Endodermal cell (in vitro differentiated cells): ENCODE measurements at regions not wholly inside any gene's neighbourhood (a gene's known extent, or its start where the extent isn't known, plus 50 kb on each side); places are given as distances from the start of the nearest gene placed in this dataset.

ENCODE experiments used
- DNase-seq: peaks from one replicate; pipeline ENCODE4 v3.0.0-alpha.2; 2017
- H3K27ac ChIP-seq: 2 replicates; pipeline ENCODE4 v1.5.1; 2013; ENCODE audit warnings: mild to moderate bottlenecking, low read depth, low read length, moderate library complexity
- H3K27me3 ChIP-seq: 2 replicates; pipeline ENCODE4 v1.6.1; 2013; ENCODE audit warnings: mild to moderate bottlenecking, low read length, moderate library complexity; ENCODE audit not compliant: insufficient read depth, control insufficient read depth, poor library complexity, severe bottlenecking
- H3K36me3 ChIP-seq: 2 replicates; pipeline ENCODE4 v1.7.0; 2013; ENCODE audit warnings: mild to moderate bottlenecking, low read length, moderate library complexity; ENCODE audit not compliant: control insufficient read depth, insufficient read depth
- H3K4me1 ChIP-seq: one replicate; pipeline ENCODE4 v1.7.0; 2013; ENCODE audit warnings: low read length; ENCODE audit not compliant: control insufficient read depth, insufficient read depth
- H3K4me3 ChIP-seq: 2 replicates; pipeline ENCODE4 v1.5.1; 2013; ENCODE audit warnings: mild to moderate bottlenecking, low read length, moderate library complexity
- H3K9ac ChIP-seq: 2 replicates; pipeline ENCODE4 v1.6.1; 2013; ENCODE audit warnings: mild to moderate bottlenecking, low read length, moderate library complexity; ENCODE audit not compliant: poor library complexity, severe bottlenecking; ENCODE audit errors: extremely low read depth
- H3K9me3 ChIP-seq: 2 replicates; pipeline ENCODE4 v1.6.1; 2013; ENCODE audit warnings: mild to moderate bottlenecking, low read length, moderate library complexity; ENCODE audit not compliant: control insufficient read depth
- H3K27ac Mint-ChIP-seq: 2 replicates; pipeline ENCODE4 v1.8.0; 2020; ENCODE audit warnings: mixed read lengths
- H3K27me3 Mint-ChIP-seq: 2 replicates; pipeline ENCODE4 v1.8.0; 2021; ENCODE audit warnings: mild to moderate bottlenecking, mixed read lengths; ENCODE audit not compliant: insufficient read depth
- H3K36me3 Mint-ChIP-seq: 2 replicates; pipeline ENCODE4 v1.8.0; 2020; ENCODE audit warnings: low read depth, mixed read lengths
- H3K4me1 Mint-ChIP-seq: 2 replicates; pipeline ENCODE4 v1.8.0; 2020; ENCODE audit warnings: mixed read lengths
- H3K4me3 Mint-ChIP-seq: 2 replicates; pipeline ENCODE4 v1.8.0; 2020; ENCODE audit warnings: mild to moderate bottlenecking, moderate library complexity, mixed read lengths
- H3K9me3 Mint-ChIP-seq: 2 replicates; pipeline ENCODE4 v1.8.0; 2020; ENCODE audit warnings: mild to moderate bottlenecking, mixed read lengths
- WGBS, 2 experiments: methylation state at CpG; one replicate each; pipeline versions ENCODE4 v1.1.5 to v1.1.7; 2013; ENCODE audit warnings: missing lambda C conversion rate in 2 of 2, mixed read lengths in 1 of 2; ENCODE audit not compliant: insufficient coverage in 1 of 2, insufficient read length in 1 of 2; 5-methylcytosine and 5-hydroxymethylcytosine counted together
- TF ChIP-seq, protein P1 (sequence below): fragments of 200-600 bp; sonication (generic); conservative IDR thresholded peaks from 2 replicates; pipeline ENCODE4 v1.5.0; 2021; ENCODE audit warnings: antibody characterized with exemption, mild to moderate bottlenecking

DNA sequence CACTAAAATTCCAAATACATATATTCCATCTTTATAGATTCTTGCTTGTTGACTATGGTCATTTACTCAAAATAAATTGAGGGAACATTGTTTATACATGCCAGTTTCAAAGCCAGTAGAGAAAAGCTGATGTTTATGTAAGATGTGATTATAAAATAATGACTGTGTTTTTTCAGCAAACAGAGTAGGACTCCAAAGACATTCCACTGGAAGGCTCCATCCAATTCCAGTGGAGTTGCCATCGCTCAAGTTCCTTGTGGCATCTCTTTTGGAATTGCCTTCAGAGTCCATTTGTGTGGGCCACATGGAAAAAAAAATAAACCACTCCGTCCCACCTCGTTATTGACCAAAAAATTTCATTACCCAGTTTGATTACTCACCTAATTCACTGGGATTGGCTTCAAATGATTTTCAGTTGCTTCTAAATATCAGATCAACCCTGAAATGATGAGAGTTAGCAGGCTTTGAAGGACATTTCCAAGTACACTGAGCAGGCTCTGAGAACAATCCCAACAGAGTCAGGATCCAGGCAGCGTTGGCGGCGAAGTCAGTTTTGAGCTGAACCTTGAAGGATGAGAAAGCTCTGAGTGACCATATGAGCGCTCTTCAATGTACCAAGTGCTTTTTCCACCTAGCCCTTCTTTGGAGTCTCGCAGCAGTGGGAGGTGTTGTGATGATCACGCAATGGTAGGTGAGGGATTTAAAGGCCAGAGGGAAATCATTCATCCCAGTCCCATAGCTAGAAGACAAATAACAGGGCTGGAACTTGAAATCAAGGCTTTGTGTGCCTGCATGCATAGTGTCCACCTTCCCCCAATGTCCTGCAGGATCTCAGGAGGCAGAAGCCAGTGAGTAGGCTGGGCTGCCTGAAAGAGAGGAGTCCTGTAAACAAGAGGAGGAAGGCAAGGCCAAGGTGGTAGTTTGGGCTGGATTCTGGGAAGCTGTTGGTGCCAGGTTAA, 281.7 kb downstream of the CDC5L start:
- 94 to 98% methylated on average over 9 of the region's 9 CpGs for WGBS, 2 experiments

DNA sequence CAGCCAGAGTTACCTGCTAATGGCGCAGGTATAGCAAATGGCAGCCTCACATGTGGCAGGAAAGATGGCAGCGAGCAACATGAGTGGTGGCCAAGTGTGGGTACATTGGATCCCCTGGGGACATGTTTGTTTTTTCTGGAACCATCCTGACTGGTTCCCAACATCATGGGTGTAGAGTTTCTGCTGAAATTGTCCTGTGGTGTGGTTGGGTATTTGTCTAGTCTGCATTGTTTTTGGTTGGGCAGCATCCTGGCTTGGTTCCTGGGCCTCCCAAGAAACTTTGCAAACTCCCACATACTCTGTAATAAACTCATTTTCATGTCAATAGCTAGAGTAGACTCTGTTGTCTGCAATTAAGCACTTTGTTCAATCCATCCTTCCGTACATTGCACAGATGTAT, 282.6 kb downstream of the CDC5L start:
- H3K27me3 Mint-ChIP-seq: peaks cover 3% of the 10 kb centered on the region
- peaks cover 51% of the 10 kb centered on the region for H3K4me1 Mint-ChIP-seq
- no peaks in the 10 kb centered on the region for H3K36me3 Mint-ChIP-seq

More for the DNA sequence above, 281.7 kb downstream of the CDC5L start:
- Mint-ChIP-seq H3K27ac (no peak overlapping the region), H3K36me3 (no peaks in the 10 kb centered on the region), H3K4me1 (peaks cover 48% of the 10 kb centered on the region), H3K27me3 (peaks cover 3% of the 10 kb centered on the region), H3K4me3 (no peak overlapping the region), H3K9me3 (no peaks in the 10 kb centered on the region)
- H3K27ac ChIP-seq: no peak overlapping the region
- TF ChIP-seq, protein P1, sequence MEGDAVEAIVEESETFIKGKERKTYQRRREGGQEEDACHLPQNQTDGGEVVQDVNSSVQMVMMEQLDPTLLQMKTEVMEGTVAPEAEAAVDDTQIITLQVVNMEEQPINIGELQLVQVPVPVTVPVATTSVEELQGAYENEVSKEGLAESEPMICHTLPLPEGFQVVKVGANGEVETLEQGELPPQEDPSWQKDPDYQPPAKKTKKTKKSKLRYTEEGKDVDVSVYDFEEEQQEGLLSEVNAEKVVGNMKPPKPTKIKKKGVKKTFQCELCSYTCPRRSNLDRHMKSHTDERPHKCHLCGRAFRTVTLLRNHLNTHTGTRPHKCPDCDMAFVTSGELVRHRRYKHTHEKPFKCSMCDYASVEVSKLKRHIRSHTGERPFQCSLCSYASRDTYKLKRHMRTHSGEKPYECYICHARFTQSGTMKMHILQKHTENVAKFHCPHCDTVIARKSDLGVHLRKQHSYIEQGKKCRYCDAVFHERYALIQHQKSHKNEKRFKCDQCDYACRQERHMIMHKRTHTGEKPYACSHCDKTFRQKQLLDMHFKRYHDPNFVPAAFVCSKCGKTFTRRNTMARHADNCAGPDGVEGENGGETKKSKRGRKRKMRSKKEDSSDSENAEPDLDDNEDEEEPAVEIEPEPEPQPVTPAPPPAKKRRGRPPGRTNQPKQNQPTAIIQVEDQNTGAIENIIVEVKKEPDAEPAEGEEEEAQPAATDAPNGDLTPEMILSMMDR: no peak
- no peak for DNase-seq
- H3K27me3 ChIP-seq: no peaks in the 10 kb centered on the region
- no peak overlapping the region for H3K4me3 ChIP-seq
- H3K9ac ChIP-seq: no peak overlapping the region
- no peaks in the 10 kb centered on the region for H3K36me3 ChIP-seq
- peaks cover 3% of the 10 kb centered on the region for H3K4me1 ChIP-seq
- no peaks in the 10 kb centered on the region for H3K9me3 ChIP-seq

DNA sequence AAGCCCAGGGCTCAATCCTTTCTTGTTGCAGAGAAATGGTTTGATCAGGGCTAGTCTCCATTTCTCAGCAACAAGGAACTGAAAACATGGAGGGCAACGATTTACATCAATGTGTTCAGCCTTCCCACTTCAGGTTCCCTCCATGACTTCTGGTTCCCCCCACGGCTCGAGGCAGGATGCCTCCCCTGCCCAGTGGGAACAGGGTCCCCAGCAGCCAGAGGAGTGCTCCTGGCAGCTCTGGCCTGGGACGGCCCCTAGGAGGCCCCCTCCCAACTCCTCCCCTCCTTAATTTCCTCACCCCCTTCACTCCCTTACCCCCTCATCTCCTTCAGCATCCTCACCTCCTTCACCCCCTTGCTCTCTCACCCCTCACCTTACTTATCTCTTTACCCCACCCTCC, 283.8 kb downstream of the CDC5L start:
- H3K27me3 ChIP-seq: no peaks in the 10 kb centered on the region
- no peaks in the 10 kb centered on the region for H3K36me3 Mint-ChIP-seq
- DNase-seq: no peak
- H3K4me3 ChIP-seq: no peak overlapping the region
- no peak overlapping the region for H3K9ac ChIP-seq
- peaks cover 6% of the 10 kb centered on the region for H3K4me1 ChIP-seq
- TF ChIP-seq, protein P1: no peak
- no peak overlapping the region for H3K4me3 Mint-ChIP-seq
- H3K36me3 ChIP-seq: no peaks in the 10 kb centered on the region
- H3K27me3 Mint-ChIP-seq: peaks cover 3% of the 10 kb centered on the region
- WGBS, 2 experiments: 85 to 100% methylated on average over 1 to 4 of the region's 4 CpGs
- H3K9me3 Mint-ChIP-seq: no peaks in the 10 kb centered on the region
- peaks cover 43% of the 10 kb centered on the region for H3K4me1 Mint-ChIP-seq
- no peak overlapping the region for H3K27ac ChIP-seq
- H3K9me3 ChIP-seq: no peaks in the 10 kb centered on the region
- no peak overlapping the region for H3K27ac Mint-ChIP-seq

More for the DNA sequence above, 282.6 kb downstream of the CDC5L start:
- no peaks in the 10 kb centered on the region for H3K9me3 ChIP-seq
- H3K4me3 ChIP-seq: no peak overlapping the region
- H3K36me3 ChIP-seq: no peaks in the 10 kb centered on the region
- no peak overlapping the region for H3K27ac ChIP-seq
- no peak overlapping the region for H3K9ac ChIP-seq
- no peaks in the 10 kb centered on the region for H3K27me3 ChIP-seq
- Mint-ChIP-seq H3K4me3 (no peak overlapping the region), H3K9me3 (no peaks in the 10 kb centered on the region), H3K27ac (no peak overlapping the region)
- peaks cover 6% of the 10 kb centered on the region for H3K4me1 ChIP-seq
- WGBS, 2 experiments: 90 to 96% methylated on average over 3 of the region's 3 CpGs
- TF ChIP-seq, protein P1: no peak
- no peak for DNase-seq
